B cell (primary cell): ENCODE measurements at regions not wholly inside any gene's neighbourhood (a gene's known extent, or its start where the extent isn't known, plus 50 kb on each side); places are given as distances from the start of the nearest gene placed in this dataset.

Source experiments
- ATAC-seq: fragments of 200-7000 bp; cut with Tn5 transposase; one replicate; pipeline ENCODE4 v1.10.0; 2021; ENCODE audit warnings: low read depth, mild to moderate bottlenecking, moderate number of reproducible peaks, moderate library complexity
- CTCF ChIA-PET: fragments of 350-600 bp; sonication (Branson Sonifier 250); formaldehyde crosslinking; loops from one replicate; lab custom pipeline; 2021; ENCODE audit warnings: antibody characterized with exemption, inconsistent platforms; lab: Charles Lee
- POLR2A ChIA-PET: fragments of 350-600 bp; sonication (Branson Sonifier 250); formaldehyde crosslinking; loops from one replicate; lab custom pipeline; 2021; ENCODE audit warnings: antibody characterized with exemption; lab: Charles Lee
- DNase-seq: peaks from one replicate; pipeline ENCODE4 v3.0.0; 2013
- H2AFZ ChIP-seq: 2 replicates; pipeline ENCODE4 v1.6.1; 2012; ENCODE audit warnings: mild to moderate bottlenecking, low read depth, low read length; ENCODE audit not compliant: insufficient read depth, poor library complexity, severe bottlenecking
- H3K27ac ChIP-seq, 2 donors: 1 replicate in 1 of 2; 2 replicates in 1 of 2; pipeline ENCODE4 v1.5.1; 2012 to 2013; ENCODE audit warnings: low read length in 2 of 2, mild to moderate bottlenecking in 2 of 2, moderate library complexity in 1 of 2
- H3K27me3 ChIP-seq, 4 experiments: fragments of 200-600 bp in 1 of 4; sonication (generic) in 1 of 4; replicated peaks in 1 of 4; 1 replicate in 2 of 4; 2 replicates in 2 of 4; pipeline versions ENCODE4 v1.6.1 to v1.7.0; 2013 to 2016; ENCODE audit warnings: low read length in 3 of 4, mild to moderate bottlenecking in 2 of 4, mixed read lengths in 1 of 4, moderate library complexity in 1 of 4; ENCODE audit not compliant: insufficient read depth in 4 of 4, control insufficient read depth in 3 of 4; ENCODE audit errors: control extremely low read depth in 1 of 4
- H3K36me3 ChIP-seq, 2 experiments: replicated peaks in 1 of 2; 1 replicate in 1 of 2; 2 replicates in 1 of 2; pipeline versions ENCODE4 v1.6.1 to v1.7.1; 2013; ENCODE audit warnings: low read length in 1 of 2; ENCODE audit not compliant: insufficient read depth in 2 of 2, control insufficient read depth in 1 of 2; ENCODE audit errors: control extremely low read depth in 1 of 2, extremely low read depth in 1 of 2
- H3K4me1 ChIP-seq, 2 donors: fragments of 200-600 bp in 1 of 2; sonication (generic) in 1 of 2; 1 replicate in 1 of 2; 2 replicates in 1 of 2; pipeline versions ENCODE4 v1.5.1 to v1.6.1; 2013 to 2017; ENCODE audit warnings: low read length in 2 of 2; ENCODE audit not compliant: control insufficient read depth in 2 of 2, insufficient read depth in 2 of 2
- H3K4me2 ChIP-seq: replicated peaks from 2 replicates; pipeline ENCODE3; 2012; ENCODE audit warnings: mild to moderate bottlenecking, low read depth, low read length; ENCODE audit not compliant: poor library complexity, severe bottlenecking
- H3K4me3 ChIP-seq, 5 experiments: fragments of 200-600 bp in 1 of 5; sonication (generic) in 1 of 5; 1 replicate in 3 of 5; 2 replicates in 2 of 5; pipeline versions ENCODE4 v1.5.1 to v1.7.0; 2011 to 2016; ENCODE audit warnings: low read length in 4 of 5, mild to moderate bottlenecking in 4 of 5, low read depth in 2 of 5, control low read depth in 1 of 5, moderate library complexity in 1 of 5; ENCODE audit not compliant: insufficient read depth in 1 of 5; ENCODE audit errors: control extremely low read depth in 1 of 5, extremely low read depth in 1 of 5
- H3K79me2 ChIP-seq: fragments of 200-600 bp; sonication (generic); one replicate; pipeline ENCODE4 v1.6.0; 2016; ENCODE audit warnings: low read length; ENCODE audit not compliant: control insufficient read depth, insufficient read depth
- H3K9ac ChIP-seq: fragments of 200-600 bp; sonication (generic); 2 replicates; pipeline ENCODE4 v1.6.1; 2017; ENCODE audit warnings: mild to moderate bottlenecking, low read length, moderate library complexity
- H3K9me3 ChIP-seq, 3 donors: one replicate each; pipeline versions ENCODE4 v1.6.1 to v1.7.1; 2013; ENCODE audit warnings: low read length in 2 of 3; ENCODE audit not compliant: control insufficient read depth in 2 of 3, insufficient read depth in 1 of 3; ENCODE audit errors: control extremely low read depth in 1 of 3
- H4K20me1 ChIP-seq: 2 replicates; pipeline ENCODE4 v1.6.0; 2012; ENCODE audit warnings: mild to moderate bottlenecking, low read length; ENCODE audit not compliant: insufficient read depth, control insufficient read depth, poor library complexity, severe bottlenecking
- H3K27ac Mint-ChIP-seq: one replicate; pipeline ENCODE4 v1.8.0; 2021; ENCODE audit warnings: mixed read lengths
- H3K27me3 Mint-ChIP-seq: one replicate; pipeline ENCODE4 v1.8.0; 2021; ENCODE audit warnings: mixed read lengths
- H3K4me1 Mint-ChIP-seq: one replicate; pipeline ENCODE4 v1.8.0; 2021; ENCODE audit warnings: mixed read lengths
- H3K4me3 Mint-ChIP-seq: one replicate; pipeline ENCODE4 v1.8.0; 2021; ENCODE audit warnings: mixed read lengths
- H3K9me3 Mint-ChIP-seq: one replicate; pipeline ENCODE4 v1.8.0; 2022; ENCODE audit warnings: mixed read lengths; ENCODE audit not compliant: insufficient read depth
- CTCF ChIP-seq: fragments of 200-600 bp; IDR thresholded peaks from one replicate; pipeline ENCODE4 v1.8.0; 2022; ENCODE audit warnings: antibody characterized with exemption, mild to moderate bottlenecking
- EZH2 ChIP-seq: IDR thresholded peaks from 2 replicates; pipeline ENCODE4 v1.6.1; 2012; ENCODE audit warnings: borderline replicate concordance, low read depth, mild to moderate bottlenecking, moderate library complexity, low read length; ENCODE audit not compliant: insufficient read depth, poor library complexity, severe bottlenecking
- WGBS: methylation state at CpG from one replicate; pipeline ENCODE4 v1.1.5; 2013; ENCODE audit warnings: missing lambda C conversion rate; ENCODE audit not compliant: insufficient coverage; 5-methylcytosine and 5-hydroxymethylcytosine counted together
- intact Hi-C: fragments of 100-400 bp; cut with micrococcal nuclease; formaldehyde crosslinking; loops from one replicate; pipeline ENCODE4 v1.10.0; 2022

GRCh38 chr6:1228754-1229191, 83.1 kb upstream of the FOXQ1 start:
- H3K4me1 Mint-ChIP-seq: no peaks in the 10 kb centered on the region
- no peak overlapping the region for H2AFZ ChIP-seq
- no peaks in the 10 kb centered on the region for H3K79me2 ChIP-seq
- no peaks in the 10 kb centered on the region for H3K27me3 ChIP-seq
- H3K9me3 Mint-ChIP-seq: no peaks in the 10 kb centered on the region
- H3K9ac ChIP-seq: no peak overlapping the region
- no peaks in the 10 kb centered on the region for H3K4me1 ChIP-seq
- peaks cover 17% of the 10 kb centered on the region for H3K27me3 Mint-ChIP-seq
- 91% methylated on average over 6 of the region's 9 CpGs for WGBS
- no peak overlapping the region for H3K27ac Mint-ChIP-seq
- H3K36me3 ChIP-seq: no peaks in the 10 kb centered on the region
- no peaks in the 10 kb centered on the region for H3K9me3 ChIP-seq
- H3K4me3 ChIP-seq: no peak overlapping the region
- POLR2A ChIA-PET: no interaction called here
- intact Hi-C loops: no loop called here
- TF ChIP-seq EZH2 (no peak), CTCF (no peak)
- ATAC-seq (no peak), DNase-seq (no peak)
- no peak overlapping the region for H3K27ac ChIP-seq
- H3K4me3 Mint-ChIP-seq: no peak overlapping the region
- no peak overlapping the region for H3K4me2 ChIP-seq
- CTCF ChIA-PET: no interaction called here
- no peaks in the 10 kb centered on the region for H4K20me1 ChIP-seq

GRCh38 chr6:1227935-1228753, 83.8 kb upstream of the FOXQ1 start:
- no peak overlapping the region for H3K4me3 Mint-ChIP-seq
- 83% methylated on average over 13 of the region's 16 CpGs for WGBS
- no peaks in the 10 kb centered on the region for H3K4me1 Mint-ChIP-seq
- H3K9me3 Mint-ChIP-seq: no peaks in the 10 kb centered on the region
- no peaks in the 10 kb centered on the region for H3K36me3 ChIP-seq
- no peaks in the 10 kb centered on the region for H3K27me3 ChIP-seq
- no peak overlapping the region for H3K4me3 ChIP-seq
- intact Hi-C loops: no loop called here
- ChIA-PET POLR2A (no interaction called here), CTCF (no interaction called here)
- no peaks in the 10 kb centered on the region for H3K4me1 ChIP-seq
- no peaks in the 10 kb centered on the region for H4K20me1 ChIP-seq
- ATAC-seq: no peak
- H3K27me3 Mint-ChIP-seq: peaks cover 17% of the 10 kb centered on the region
- H3K9ac ChIP-seq: no peak overlapping the region
- no peaks in the 10 kb centered on the region for H3K79me2 ChIP-seq
- no peak overlapping the region for H3K27ac Mint-ChIP-seq
- H3K4me2 ChIP-seq: no peak overlapping the region
- DNase-seq: no peak
- no peak overlapping the region for H2AFZ ChIP-seq
- no peaks in the 10 kb centered on the region for H3K9me3 ChIP-seq
- H3K27ac ChIP-seq: no peak overlapping the region
- TF ChIP-seq EZH2: no peak
- no peak for TF ChIP-seq CTCF
